ENCODE measurements at regions not wholly inside any gene's neighbourhood (a gene's known extent, or its start where the extent isn't known, plus 50 kb on each side); places are given as distances from the start of the nearest gene placed in this dataset.

DNA sequence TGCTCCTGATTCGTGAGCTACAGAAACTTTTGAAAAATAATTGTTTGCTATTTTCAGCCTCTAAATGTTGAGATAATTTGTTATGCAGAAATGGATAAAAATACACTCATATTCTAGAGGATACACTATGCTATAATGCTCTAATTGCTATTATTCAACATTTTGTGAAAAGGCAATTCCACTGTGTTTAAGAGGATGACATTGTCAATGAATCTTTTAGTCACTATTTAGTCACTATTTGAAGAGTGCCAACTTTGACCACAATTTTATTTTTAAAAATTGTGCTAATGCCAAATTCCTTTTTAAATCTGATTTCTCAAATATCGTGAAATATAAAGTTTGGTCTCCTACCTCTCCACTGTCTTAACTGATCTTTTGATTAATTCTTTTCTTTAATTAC lies 604.9 kb upstream of the KCNMB2 start:
- BruUV-seq (replicated peaks), result no TSS peak
- no peaks in the 10 kb centered on the region for H3K9me3 ChIP-seq
- no peaks in the 10 kb centered on the region for H3K27me3 ChIP-seq (replicated peaks; ENCODE audit: control insufficient read depth, insufficient read depth, low read length)
- POLR2A ChIA-PET, result no interaction called here
- H3K27me3 Mint-ChIP-seq (ENCODE audit: insufficient read depth, unreplicated experiment), result no peaks in the 10 kb centered on the region
- no peak overlapping the region for H3K4me3 Mint-ChIP-seq (ENCODE audit: unreplicated experiment)
- H3K36me3 Mint-ChIP-seq (ENCODE audit: insufficient read depth, unreplicated experiment), result no peaks in the 10 kb centered on the region
- H3K4me1 Mint-ChIP-seq (ENCODE audit: low read depth, unreplicated experiment), result peaks cover 21% of the 10 kb centered on the region
- peaks cover 10% of the 10 kb centered on the region for H3K9me3 Mint-ChIP-seq (ENCODE audit: unreplicated experiment)
- no peaks in the 10 kb centered on the region for H3K36me3 ChIP-seq (ENCODE audit: control insufficient read depth, insufficient read depth, low read length)
- CTCF ChIA-PET, result no interaction called here
- no peak overlapping the region for H3K27ac Mint-ChIP-seq (ENCODE audit: unreplicated experiment)
- no peak for DNase-seq
- TF ChIP-seq, protein P1, sequence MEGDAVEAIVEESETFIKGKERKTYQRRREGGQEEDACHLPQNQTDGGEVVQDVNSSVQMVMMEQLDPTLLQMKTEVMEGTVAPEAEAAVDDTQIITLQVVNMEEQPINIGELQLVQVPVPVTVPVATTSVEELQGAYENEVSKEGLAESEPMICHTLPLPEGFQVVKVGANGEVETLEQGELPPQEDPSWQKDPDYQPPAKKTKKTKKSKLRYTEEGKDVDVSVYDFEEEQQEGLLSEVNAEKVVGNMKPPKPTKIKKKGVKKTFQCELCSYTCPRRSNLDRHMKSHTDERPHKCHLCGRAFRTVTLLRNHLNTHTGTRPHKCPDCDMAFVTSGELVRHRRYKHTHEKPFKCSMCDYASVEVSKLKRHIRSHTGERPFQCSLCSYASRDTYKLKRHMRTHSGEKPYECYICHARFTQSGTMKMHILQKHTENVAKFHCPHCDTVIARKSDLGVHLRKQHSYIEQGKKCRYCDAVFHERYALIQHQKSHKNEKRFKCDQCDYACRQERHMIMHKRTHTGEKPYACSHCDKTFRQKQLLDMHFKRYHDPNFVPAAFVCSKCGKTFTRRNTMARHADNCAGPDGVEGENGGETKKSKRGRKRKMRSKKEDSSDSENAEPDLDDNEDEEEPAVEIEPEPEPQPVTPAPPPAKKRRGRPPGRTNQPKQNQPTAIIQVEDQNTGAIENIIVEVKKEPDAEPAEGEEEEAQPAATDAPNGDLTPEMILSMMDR (IDR thresholded peaks at IDR 0.05; ENCODE audit: insufficient read depth in 1 of 2, low read depth in 1 of 2, low read length in 1 of 2, severe bottlenecking in 1 of 2, unreplicated experiment in 1 of 2), result no peak
- intact Hi-C loops (cut with micrococcal nuclease; ENCODE audit: unreplicated experiment), result no loop called here
- H3K4me1 ChIP-seq, result peaks cover 15% of the 10 kb centered on the region
- H3K4me3 ChIP-seq (ENCODE audit: low read depth, low read length), result no peak overlapping the region

DNA sequence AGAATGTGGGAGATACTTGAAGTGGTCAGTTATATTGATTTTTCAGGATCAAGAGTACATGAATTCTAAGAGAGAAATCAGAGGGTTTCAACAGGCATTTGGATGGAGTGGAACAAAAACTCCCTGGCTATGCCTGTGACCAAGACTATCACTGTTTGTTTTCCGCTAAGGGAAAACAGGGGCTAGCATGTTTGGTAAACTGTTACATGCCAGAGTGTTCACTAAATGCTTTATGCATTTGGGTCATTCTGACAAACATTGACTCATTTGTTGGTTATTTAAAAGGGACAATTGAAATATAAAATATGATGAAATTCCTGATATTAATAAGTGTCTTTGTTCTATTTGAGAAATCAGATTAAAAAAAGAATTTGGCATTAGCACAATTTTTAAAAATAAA lies 603.9 kb upstream of the KCNMB2 start:
- H3K9me3 Mint-ChIP-seq (ENCODE audit: unreplicated experiment), result peaks cover 10% of the 10 kb centered on the region
- no TSS peak for BruUV-seq (replicated peaks)
- no peaks in the 10 kb centered on the region for H3K27me3 Mint-ChIP-seq (ENCODE audit: insufficient read depth, unreplicated experiment)
- ChIA-PET POLR2A (no interaction called here), CTCF (no interaction called here)
- Histone ChIP-seq H3K27me3 (replicated peaks; ENCODE audit: control insufficient read depth, insufficient read depth, low read length) (no peaks in the 10 kb centered on the region), H3K4me1 (peaks cover 15% of the 10 kb centered on the region), H3K9me3 (no peaks in the 10 kb centered on the region), H3K4me3 (ENCODE audit: low read depth, low read length) (no peak overlapping the region), H3K36me3 (ENCODE audit: control insufficient read depth, insufficient read depth, low read length) (no peaks in the 10 kb centered on the region)
- no peak overlapping the region for H3K27ac Mint-ChIP-seq (ENCODE audit: unreplicated experiment)
- DNase-seq, result no peak
- TF ChIP-seq, protein P1 (IDR thresholded peaks at IDR 0.05; ENCODE audit: insufficient read depth in 1 of 2, low read depth in 1 of 2, low read length in 1 of 2, severe bottlenecking in 1 of 2, unreplicated experiment in 1 of 2), result no peak
- no peaks in the 10 kb centered on the region for H3K36me3 Mint-ChIP-seq (ENCODE audit: insufficient read depth, unreplicated experiment)
- intact Hi-C loops (cut with micrococcal nuclease; ENCODE audit: unreplicated experiment), result no loop called here
- H3K4me1 Mint-ChIP-seq (ENCODE audit: low read depth, unreplicated experiment), result peaks cover 21% of the 10 kb centered on the region
- no peak overlapping the region for H3K4me3 Mint-ChIP-seq (ENCODE audit: unreplicated experiment)

DNA sequence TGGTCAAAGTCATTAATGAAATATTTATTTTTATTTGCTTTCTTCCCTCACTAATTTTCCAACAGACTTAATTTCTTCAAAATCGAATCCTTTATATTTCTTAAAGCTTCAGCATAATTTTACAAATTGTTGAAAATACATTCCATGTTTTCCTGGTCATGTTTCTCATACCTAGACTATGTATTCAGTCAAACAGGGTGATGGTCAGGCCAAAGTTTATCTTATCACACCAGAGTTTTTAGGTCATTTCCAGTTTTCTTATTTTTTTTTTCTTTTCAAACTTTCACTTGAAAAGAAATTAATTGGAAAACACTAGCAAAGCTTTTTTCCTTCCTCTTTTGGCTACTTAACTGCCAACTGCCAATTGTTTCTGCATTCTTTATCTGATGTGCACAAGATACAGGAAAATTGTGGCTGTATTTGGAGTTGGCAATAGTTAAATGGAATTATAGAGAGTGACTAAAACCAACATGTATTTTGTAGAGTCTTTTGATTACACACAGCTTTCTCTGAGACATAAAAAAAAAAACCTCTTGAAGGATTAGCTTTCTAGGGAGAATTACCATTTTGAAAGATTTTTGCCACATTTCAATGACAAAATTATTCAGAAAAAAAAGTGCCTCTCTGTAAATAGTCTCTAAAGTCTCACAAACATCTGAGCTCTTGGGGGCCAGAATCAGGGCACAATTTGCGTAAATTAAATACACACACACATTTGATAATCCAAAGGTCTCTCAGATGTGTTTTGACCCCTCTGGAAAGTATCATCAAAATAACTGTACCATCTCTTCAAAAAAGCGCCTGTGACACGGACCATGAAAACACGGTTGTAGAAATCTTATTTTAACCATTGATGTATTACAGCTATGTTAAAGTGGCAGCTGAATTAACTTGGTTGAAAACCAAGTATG lies 603.2 kb upstream of the KCNMB2 start:
- no peaks in the 10 kb centered on the region for H3K27me3 Mint-ChIP-seq (ENCODE audit: insufficient read depth, unreplicated experiment)
- H3K27me3 ChIP-seq (replicated peaks; ENCODE audit: control insufficient read depth, insufficient read depth, low read length), result no peaks in the 10 kb centered on the region
- no peak for DNase-seq
- H3K9me3 ChIP-seq, result no peaks in the 10 kb centered on the region
- peaks cover 10% of the 10 kb centered on the region for H3K9me3 Mint-ChIP-seq (ENCODE audit: unreplicated experiment)
- ChIA-PET CTCF (no interaction called here), POLR2A (no interaction called here)
- intact Hi-C loops (cut with micrococcal nuclease; ENCODE audit: unreplicated experiment), result no loop called here
- TF ChIP-seq, protein P1 (IDR thresholded peaks at IDR 0.05; ENCODE audit: insufficient read depth in 1 of 2, low read depth in 1 of 2, low read length in 1 of 2, severe bottlenecking in 1 of 2, unreplicated experiment in 1 of 2), result no peak
- no peaks in the 10 kb centered on the region for H3K36me3 ChIP-seq (ENCODE audit: control insufficient read depth, insufficient read depth, low read length)
- H3K4me3 ChIP-seq (ENCODE audit: low read depth, low read length), result no peak overlapping the region
- peaks cover 15% of the 10 kb centered on the region for H3K4me1 ChIP-seq
- no peak overlapping the region for H3K4me3 Mint-ChIP-seq (ENCODE audit: unreplicated experiment)
- no peaks in the 10 kb centered on the region for H3K36me3 Mint-ChIP-seq (ENCODE audit: insufficient read depth, unreplicated experiment)
- BruUV-seq (replicated peaks), result no TSS peak
- H3K4me1 Mint-ChIP-seq (ENCODE audit: low read depth, unreplicated experiment), result peaks cover 21% of the 10 kb centered on the region
- no peak overlapping the region for H3K27ac Mint-ChIP-seq (ENCODE audit: unreplicated experiment)

Measured in Caco-2 (cell line).